Smooth muscle cell (in vitro differentiated cells): ENCODE measurements at regions not wholly inside any gene's neighbourhood (a gene's known extent, or its start where the extent isn't known, plus 50 kb on each side); places are given as distances from the start of the nearest gene placed in this dataset.

Experiments used
- DNase-seq: peaks from one replicate; lab custom pipeline; 2025; ENCODE audit not compliant: unreplicated experiment; lab: John Stamatoyannopoulos, UW
- H2AFZ ChIP-seq: fragments of 200-600 bp; sonication (generic); 2 replicates; pipeline ENCODE4 v1.6.0; 2016; ENCODE audit warnings: antibody characterized with exemption, low read depth, mild to moderate bottlenecking
- H3F3A ChIP-seq: fragments of 200-600 bp; sonication (generic); 2 replicates; pipeline ENCODE4 v1.6.0; 2017; ENCODE audit warnings: antibody characterized with exemption, low read depth
- H3K27ac ChIP-seq: fragments of 200-600 bp; sonication (generic); 2 replicates; pipeline ENCODE4 v1.5.1; 2016; ENCODE audit warnings: low read depth, mild to moderate bottlenecking
- H3K27me3 ChIP-seq: fragments of 200-600 bp; sonication (generic); 2 replicates; pipeline ENCODE4 v1.6.1; 2016; ENCODE audit warnings: low read depth, mild to moderate bottlenecking
- H3K36me3 ChIP-seq: fragments of 200-600 bp; sonication (generic); 2 replicates; pipeline ENCODE4 v1.5.1; 2016; ENCODE audit warnings: low read depth
- H3K4me1 ChIP-seq: fragments of 200-600 bp; sonication (generic); 2 replicates; pipeline ENCODE4 v1.5.1; 2016; ENCODE audit warnings: low read depth
- H3K4me2 ChIP-seq: fragments of 200-600 bp; sonication (generic); 2 replicates; pipeline ENCODE4 v1.6.0; 2016; ENCODE audit warnings: mild to moderate bottlenecking
- H3K4me3 ChIP-seq: fragments of 200-600 bp; sonication (generic); 2 replicates; pipeline ENCODE4 v1.5.1; 2016; ENCODE audit warnings: mild to moderate bottlenecking
- H3K79me2 ChIP-seq: fragments of 200-600 bp; sonication (generic); 2 replicates; pipeline ENCODE4 v1.6.0; 2016; ENCODE audit warnings: low read depth, mild to moderate bottlenecking
- H3K9ac ChIP-seq: fragments of 200-600 bp; sonication (generic); 2 replicates; pipeline ENCODE4 v1.6.0; 2016; ENCODE audit warnings: low read depth
- H3K9me3 ChIP-seq: fragments of 200-600 bp; sonication (generic); replicated peaks from 2 replicates; pipeline ENCODE4 v1.5.1; 2016; ENCODE audit warnings: low read depth
- H4K20me1 ChIP-seq: fragments of 200-600 bp; sonication (generic); 2 replicates; pipeline ENCODE4 v1.6.0; 2016; ENCODE audit warnings: low read depth
- WGBS: methylation state at CpG from one replicate; pipeline ENCODE4 v1.1.7; 2016; ENCODE audit warnings: low lambda C conversion rate; 5-methylcytosine and 5-hydroxymethylcytosine counted together
- TF ChIP-seq, protein P1 (sequence below): fragments of 200-600 bp; sonication (generic); IDR thresholded peaks from 2 replicates; pipeline ENCODE4 v1.5.1; 2017; ENCODE audit warnings: borderline replicate concordance, mild to moderate bottlenecking, antibody characterized with exemption; ENCODE audit not compliant: insufficient read depth, poor library complexity, severe bottlenecking

DNA sequence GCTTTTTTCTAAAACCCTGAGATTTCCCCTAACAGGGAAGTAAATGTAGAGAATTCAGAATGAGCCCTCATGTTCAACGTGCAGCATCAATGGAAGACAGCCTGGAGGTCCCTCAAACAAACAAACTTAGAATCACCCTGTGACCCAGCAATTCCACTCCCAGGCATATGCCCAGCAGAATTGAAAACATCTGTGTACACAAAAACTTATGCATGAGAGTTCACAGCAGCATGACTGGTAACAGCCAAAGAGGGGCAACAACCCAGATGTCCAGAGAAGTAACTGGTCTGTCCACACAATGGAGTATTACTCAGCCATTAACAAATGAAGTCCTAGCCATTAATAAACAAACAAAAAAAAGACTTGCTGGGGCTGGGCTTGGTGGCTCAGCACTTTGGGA lies 252.7 kb downstream of the PARN start:
- H4K20me1 ChIP-seq = no peaks in the 10 kb centered on the region
- no peak overlapping the region for H2AFZ ChIP-seq
- no peak overlapping the region for H3K4me3 ChIP-seq
- no peak for DNase-seq
- H3K4me2 ChIP-seq = no peak overlapping the region
- no peaks in the 10 kb centered on the region for H3F3A ChIP-seq
- H3K79me2 ChIP-seq = no peaks in the 10 kb centered on the region
- no peak overlapping the region for H3K9ac ChIP-seq
- 82% methylated on average over 1 of the region's 1 CpG for WGBS
- TF ChIP-seq, protein P1, sequence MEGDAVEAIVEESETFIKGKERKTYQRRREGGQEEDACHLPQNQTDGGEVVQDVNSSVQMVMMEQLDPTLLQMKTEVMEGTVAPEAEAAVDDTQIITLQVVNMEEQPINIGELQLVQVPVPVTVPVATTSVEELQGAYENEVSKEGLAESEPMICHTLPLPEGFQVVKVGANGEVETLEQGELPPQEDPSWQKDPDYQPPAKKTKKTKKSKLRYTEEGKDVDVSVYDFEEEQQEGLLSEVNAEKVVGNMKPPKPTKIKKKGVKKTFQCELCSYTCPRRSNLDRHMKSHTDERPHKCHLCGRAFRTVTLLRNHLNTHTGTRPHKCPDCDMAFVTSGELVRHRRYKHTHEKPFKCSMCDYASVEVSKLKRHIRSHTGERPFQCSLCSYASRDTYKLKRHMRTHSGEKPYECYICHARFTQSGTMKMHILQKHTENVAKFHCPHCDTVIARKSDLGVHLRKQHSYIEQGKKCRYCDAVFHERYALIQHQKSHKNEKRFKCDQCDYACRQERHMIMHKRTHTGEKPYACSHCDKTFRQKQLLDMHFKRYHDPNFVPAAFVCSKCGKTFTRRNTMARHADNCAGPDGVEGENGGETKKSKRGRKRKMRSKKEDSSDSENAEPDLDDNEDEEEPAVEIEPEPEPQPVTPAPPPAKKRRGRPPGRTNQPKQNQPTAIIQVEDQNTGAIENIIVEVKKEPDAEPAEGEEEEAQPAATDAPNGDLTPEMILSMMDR = no peak
- H3K27ac ChIP-seq = no peak overlapping the region
- H3K36me3 ChIP-seq = no peaks in the 10 kb centered on the region
- no peaks in the 10 kb centered on the region for H3K9me3 ChIP-seq
- H3K27me3 ChIP-seq = no peaks in the 10 kb centered on the region
- H3K4me1 ChIP-seq = no peaks in the 10 kb centered on the region

DNA sequence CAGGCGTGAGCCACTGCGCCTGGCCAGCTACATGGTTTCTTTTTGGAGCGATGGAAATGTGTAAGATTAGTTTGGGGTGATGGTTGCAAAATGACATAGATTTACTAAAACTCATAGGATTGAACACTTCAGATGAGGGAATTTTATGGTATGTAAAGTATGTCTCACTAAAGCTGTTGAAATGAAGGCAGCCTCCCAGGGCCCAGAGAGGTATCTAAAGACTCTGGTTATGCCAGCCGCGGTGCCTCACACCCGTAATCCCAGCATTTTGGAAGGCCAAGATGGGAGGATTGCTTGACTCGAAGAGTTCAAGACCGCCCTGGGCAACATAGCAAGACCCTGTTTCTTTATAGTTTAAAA lies 254.9 kb downstream of the PARN start:
- Histone ChIP-seq H3K4me2 (no peak overlapping the region), H3K9ac (no peak overlapping the region), H3K27me3 (no peaks in the 10 kb centered on the region), H3K27ac (peak overlapping the region; percentile 10), H4K20me1 (no peaks in the 10 kb centered on the region), H2AFZ (no peak overlapping the region), H3K9me3 (no peaks in the 10 kb centered on the region), H3K4me3 (no peak overlapping the region), H3K4me1 (no peaks in the 10 kb centered on the region), H3K36me3 (no peaks in the 10 kb centered on the region), H3F3A (no peaks in the 10 kb centered on the region), H3K79me2 (no peaks in the 10 kb centered on the region)
- TF ChIP-seq, protein P1 = no peak
- 74% methylated on average over 8 of the region's 8 CpGs for WGBS
- no peak for DNase-seq

DNA sequence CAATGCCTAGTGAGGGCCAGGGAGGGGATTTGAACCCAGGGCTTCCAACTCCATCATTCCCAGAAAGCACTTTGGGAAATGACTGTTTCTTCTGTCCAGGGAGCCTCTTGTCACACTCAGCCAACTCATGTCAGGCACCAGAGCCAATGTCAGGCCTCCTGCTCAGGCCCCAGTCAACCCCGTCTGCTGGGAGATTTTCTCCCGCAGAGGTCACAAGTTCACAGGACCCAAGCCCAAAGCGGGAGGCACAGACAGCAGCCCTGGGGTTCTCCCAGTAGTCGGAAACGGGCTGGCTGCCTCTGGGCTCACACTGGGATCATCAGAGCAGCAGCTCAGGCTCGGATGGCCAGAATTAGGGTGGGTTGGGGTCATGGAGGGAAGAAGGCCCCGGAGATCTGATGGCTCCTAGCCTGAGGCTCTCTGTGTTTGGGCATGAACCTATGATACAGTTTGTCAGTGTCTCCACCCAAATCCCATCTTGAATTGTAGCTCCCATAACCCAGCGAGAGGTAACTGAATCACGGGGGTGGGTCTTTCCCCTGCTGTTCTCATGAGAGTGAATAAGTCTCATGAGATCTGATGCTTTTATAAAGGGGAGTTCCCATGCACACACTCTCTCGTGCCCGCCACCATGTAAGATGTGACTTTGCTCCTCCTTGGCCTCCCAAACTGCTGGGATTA lies 255.5 kb downstream of the PARN start:
- no peaks in the 10 kb centered on the region for H4K20me1 ChIP-seq
- no peak overlapping the region for H2AFZ ChIP-seq
- no peak overlapping the region for H3K9ac ChIP-seq
- no peaks in the 10 kb centered on the region for H3K4me1 ChIP-seq
- H3F3A ChIP-seq = no peaks in the 10 kb centered on the region
- no peak overlapping the region for H3K4me2 ChIP-seq
- H3K27ac ChIP-seq = no peak overlapping the region
- H3K4me3 ChIP-seq = no peak overlapping the region
- TF ChIP-seq, protein P1 = no peak
- no peaks in the 10 kb centered on the region for H3K9me3 ChIP-seq
- no peaks in the 10 kb centered on the region for H3K36me3 ChIP-seq
- no peak for DNase-seq
- H3K27me3 ChIP-seq = no peaks in the 10 kb centered on the region
- 82% methylated on average over 11 of the region's 11 CpGs for WGBS
- H3K79me2 ChIP-seq = no peaks in the 10 kb centered on the region

DNA sequence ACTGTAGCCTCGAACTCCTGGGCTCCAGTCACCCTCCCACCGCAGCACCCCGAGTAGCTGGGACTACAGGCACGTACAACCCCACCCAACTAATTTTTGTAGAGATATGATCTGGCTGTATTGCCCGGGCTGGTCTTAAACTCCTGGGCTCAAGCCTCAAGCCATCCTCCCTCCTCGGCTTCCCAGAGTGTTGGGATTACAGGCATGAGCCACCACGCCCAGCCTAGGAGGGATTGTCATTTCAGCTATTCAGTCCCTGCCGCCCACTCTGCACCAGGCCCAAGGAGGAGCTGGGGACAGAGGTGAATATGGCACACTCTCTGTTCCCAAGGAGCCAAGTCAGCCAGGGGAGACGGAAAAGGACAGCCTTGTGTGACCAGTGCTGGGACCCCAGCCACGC lies 256.2 kb downstream of the PARN start:
- Histone ChIP-seq H4K20me1 (no peaks in the 10 kb centered on the region), H3K9ac (no peak overlapping the region), H3K79me2 (no peaks in the 10 kb centered on the region), H3K4me2 (no peak overlapping the region), H3K9me3 (no peaks in the 10 kb centered on the region), H3K27ac (no peak overlapping the region), H3K36me3 (no peaks in the 10 kb centered on the region), H3K27me3 (no peaks in the 10 kb centered on the region), H2AFZ (no peak overlapping the region), H3K4me3 (no peak overlapping the region), H3F3A (no peaks in the 10 kb centered on the region), H3K4me1 (no peaks in the 10 kb centered on the region)
- no peak for DNase-seq
- WGBS = 58% methylated on average over 10 of the region's 10 CpGs
- TF ChIP-seq, protein P1 = no peak
